Suprapubic skin (tissue), 4 donors: ENCODE measurements at regions not wholly inside any gene's neighbourhood (a gene's known extent, or its start where the extent isn't known, plus 50 kb on each side); places are given as distances from the start of the nearest gene placed in this dataset.

Experiments used
- CTCF ChIP-seq, 2 donors: fragments of 200-600 bp in 1 of 2; fragments of 450-650 bp in 1 of 2; sonication (generic) in 1 of 2; IDR thresholded peaks; one replicate each; pipeline ENCODE4 v1.5.1; 2016 to 2019; ENCODE audit warnings: antibody characterized with exemption in 2 of 2, mild to moderate bottlenecking in 1 of 2, moderate library complexity in 1 of 2
- EP300 ChIP-seq: sonication (generic); formaldehyde crosslinking; IDR thresholded peaks from one replicate; pipeline ENCODE4 v1.6.1; 2017; ENCODE audit warnings: antibody characterized with exemption
- POLR2A ChIP-seq, 2 donors: fragments of 450-650 bp; IDR thresholded peaks; one replicate each; pipeline ENCODE4 v1.6.1; 2017; ENCODE audit warnings: antibody characterized with exemption in 2 of 2, mild to moderate bottlenecking in 2 of 2, moderate library complexity in 2 of 2
- POLR2AphosphoS5 ChIP-seq, 3 donors: sonication (generic); formaldehyde crosslinking; IDR thresholded peaks; one replicate each; pipeline ENCODE4 v1.6.1; 2017; ENCODE audit warnings: antibody characterized with exemption in 3 of 3

DNA sequence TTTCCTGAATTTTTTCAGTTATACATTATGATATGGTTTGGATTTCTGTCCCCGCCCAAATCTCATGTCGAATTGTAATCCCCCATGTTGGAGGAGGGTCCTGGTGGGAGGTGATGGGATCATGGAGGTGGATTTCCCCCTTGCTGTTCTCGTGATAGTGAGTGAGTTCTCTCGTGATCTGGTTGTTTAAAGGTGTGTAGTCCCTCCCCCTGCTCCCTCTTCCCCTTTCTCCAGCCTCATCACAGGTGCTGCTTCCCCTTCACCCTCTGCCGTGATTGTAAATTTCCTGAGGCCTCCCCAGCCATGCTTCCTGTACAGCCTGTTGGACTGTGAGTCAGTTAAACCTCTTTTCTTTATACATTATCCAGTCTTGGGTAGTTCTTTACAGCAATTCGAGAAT is 93.2 kb upstream of the HNRNPU start:
- TF ChIP-seq CTCF (IDR thresholded peaks at IDR 0.05), result no peak
- TF ChIP-seq EP300, result no peak
- no peak for TF ChIP-seq POLR2A (IDR thresholded peaks at IDR 0.05)
- no peak for TF ChIP-seq POLR2AphosphoS5 (IDR thresholded peaks at IDR 0.05)
